A673 (cell line): ENCODE measurements at regions not wholly inside any gene's neighbourhood (a gene's known extent, or its start where the extent isn't known, plus 50 kb on each side); places are given as distances from the start of the nearest gene placed in this dataset.

Source experiments
- BruUV-seq: library from RNA; stranded (reverse); fragments of 400-500 nt; replicated peaks from 2 replicates; lab custom pipeline; 2021; lab: Mats Ljungman, UMichigan
- CTCF ChIA-PET: fragments of 300-600 bp; sonication (Branson Sonifier 250); formaldehyde crosslinking; loops from one replicate; lab custom pipeline; 2022; ENCODE audit warnings: antibody characterized with exemption; lab: Charles Lee
- POLR2A ChIA-PET: fragments of 300-600 bp; sonication (Branson Sonifier 250); formaldehyde crosslinking; loops from one replicate; lab custom pipeline; 2022; ENCODE audit warnings: antibody characterized with exemption; ENCODE audit not compliant: low non-redundant PET; lab: Charles Lee
- DNase-seq: peaks from one replicate; pipeline ENCODE4 v3.0.0-alpha.2; 2015; ENCODE audit warnings: low spot score
- H3K27ac ChIP-seq: fragments of 200-600 bp; sonication (generic); 2 replicates; pipeline ENCODE4 v1.5.1; 2016; ENCODE audit warnings: mixed run types, low read depth, mild to moderate bottlenecking, mixed read lengths, antibody characterized with exemption, low read length; ENCODE audit not compliant: poor library complexity, severe bottlenecking
- H3K27me3 ChIP-seq: fragments of 200-600 bp; sonication (generic); replicated peaks from 2 replicates; pipeline ENCODE4 v1.6.1; 2017; ENCODE audit warnings: mixed run types, low read depth, mild to moderate bottlenecking, mixed read lengths, antibody characterized with exemption, low read length; ENCODE audit not compliant: insufficient read depth, poor library complexity
- H3K36me3 ChIP-seq: fragments of 200-600 bp; sonication (generic); 2 replicates; pipeline ENCODE4 v1.6.1; 2016; ENCODE audit warnings: mixed run types, mild to moderate bottlenecking, mixed read lengths, antibody characterized with exemption, low read length; ENCODE audit not compliant: insufficient read depth, poor library complexity, severe bottlenecking
- H3K4me1 ChIP-seq: fragments of 200-600 bp; sonication (generic); 2 replicates; pipeline ENCODE4 v1.6.1; 2017; ENCODE audit warnings: mixed run types, mild to moderate bottlenecking, mixed read lengths, antibody characterized with exemption, low read length; ENCODE audit not compliant: insufficient read depth, poor library complexity, severe bottlenecking
- H3K4me3 ChIP-seq: fragments of 200-600 bp; sonication (generic); 2 replicates; pipeline ENCODE4 v1.5.1; 2016; ENCODE audit warnings: low read depth, mixed run types, mild to moderate bottlenecking, mixed read lengths, low read length; ENCODE audit not compliant: poor library complexity, severe bottlenecking
- H3K9me3 ChIP-seq: fragments of 200-600 bp; sonication (generic); 2 replicates; pipeline ENCODE4 v1.6.1; 2016; ENCODE audit warnings: mixed run types, low read depth, mild to moderate bottlenecking, mixed read lengths, antibody characterized with exemption, low read length; ENCODE audit not compliant: poor library complexity, severe bottlenecking
- EZH2 ChIP-seq: fragments of 200-600 bp; sonication (generic); IDR thresholded peaks from 2 replicates; pipeline ENCODE4 v1.6.1; 2017; ENCODE audit warnings: borderline replicate concordance, low read depth, mild to moderate bottlenecking, mixed read lengths, antibody characterized with exemption, low read length; ENCODE audit not compliant: poor library complexity, severe bottlenecking
- intact Hi-C: fragments of 100-400 bp; cut with micrococcal nuclease; formaldehyde crosslinking; loops from one replicate; pipeline ENCODE4 v1.10.0; 2022; ENCODE audit not compliant: unreplicated experiment
- TF ChIP-seq, protein P1 (sequence below): fragments of 300-800, 200-600 bp; sonication (generic); conservative IDR thresholded peaks from 2 replicates; pipeline ENCODE4 v1.5.1; 2017; ENCODE audit warnings: low read depth, mild to moderate bottlenecking, antibody characterized with exemption, low read length, moderate library complexity, mixed read lengths

DNA sequence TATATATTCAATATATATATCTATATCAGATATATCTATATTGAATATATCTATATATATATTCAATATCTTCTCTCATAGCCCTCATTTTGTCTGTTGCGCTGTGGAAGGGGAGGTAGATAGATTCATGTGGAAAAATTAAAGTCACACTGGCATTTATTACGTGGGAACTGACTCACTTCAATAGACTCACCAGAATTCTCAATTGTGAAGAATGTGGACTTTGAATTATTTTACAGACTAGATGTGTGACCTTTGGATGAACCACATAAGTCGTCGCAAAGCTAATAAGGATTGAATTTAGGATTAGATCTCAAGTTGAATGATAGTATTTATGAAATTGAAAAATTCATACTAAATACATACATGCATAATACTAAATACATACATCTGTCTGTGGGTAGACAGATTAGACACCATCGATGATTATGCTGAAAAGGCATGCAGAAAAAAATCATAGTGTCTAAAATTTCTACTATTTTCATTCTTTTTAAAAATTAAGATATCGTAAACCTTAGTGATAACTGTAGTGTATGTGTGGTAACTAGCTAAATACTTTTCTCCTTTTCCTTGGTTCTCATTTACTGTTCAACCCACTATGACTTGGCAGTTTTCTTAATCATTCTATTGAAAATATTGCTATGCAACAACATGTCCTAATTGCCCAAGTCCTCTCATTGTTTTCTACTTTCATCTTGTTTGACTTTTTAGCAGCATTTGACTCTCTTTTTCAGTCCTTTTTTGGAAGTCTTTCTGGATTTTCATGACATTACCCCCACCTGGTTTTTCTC, 61.8 kb upstream of the A1CF start:
- no TSS peak for BruUV-seq
- Histone ChIP-seq H3K4me1 (no peaks in the 10 kb centered on the region), H3K36me3 (no peaks in the 10 kb centered on the region), H3K4me3 (no peak overlapping the region), H3K27ac (no peak overlapping the region), H3K9me3 (no peaks in the 10 kb centered on the region), H3K27me3 (peaks cover 4% of the 10 kb centered on the region)
- ChIA-PET CTCF (no interaction called here), POLR2A (no interaction called here)
- intact Hi-C loops: no loop called here
- TF ChIP-seq, protein P1, sequence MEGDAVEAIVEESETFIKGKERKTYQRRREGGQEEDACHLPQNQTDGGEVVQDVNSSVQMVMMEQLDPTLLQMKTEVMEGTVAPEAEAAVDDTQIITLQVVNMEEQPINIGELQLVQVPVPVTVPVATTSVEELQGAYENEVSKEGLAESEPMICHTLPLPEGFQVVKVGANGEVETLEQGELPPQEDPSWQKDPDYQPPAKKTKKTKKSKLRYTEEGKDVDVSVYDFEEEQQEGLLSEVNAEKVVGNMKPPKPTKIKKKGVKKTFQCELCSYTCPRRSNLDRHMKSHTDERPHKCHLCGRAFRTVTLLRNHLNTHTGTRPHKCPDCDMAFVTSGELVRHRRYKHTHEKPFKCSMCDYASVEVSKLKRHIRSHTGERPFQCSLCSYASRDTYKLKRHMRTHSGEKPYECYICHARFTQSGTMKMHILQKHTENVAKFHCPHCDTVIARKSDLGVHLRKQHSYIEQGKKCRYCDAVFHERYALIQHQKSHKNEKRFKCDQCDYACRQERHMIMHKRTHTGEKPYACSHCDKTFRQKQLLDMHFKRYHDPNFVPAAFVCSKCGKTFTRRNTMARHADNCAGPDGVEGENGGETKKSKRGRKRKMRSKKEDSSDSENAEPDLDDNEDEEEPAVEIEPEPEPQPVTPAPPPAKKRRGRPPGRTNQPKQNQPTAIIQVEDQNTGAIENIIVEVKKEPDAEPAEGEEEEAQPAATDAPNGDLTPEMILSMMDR: no peak
- TF ChIP-seq EZH2: no peak
- DNase-seq: no peak

DNA sequence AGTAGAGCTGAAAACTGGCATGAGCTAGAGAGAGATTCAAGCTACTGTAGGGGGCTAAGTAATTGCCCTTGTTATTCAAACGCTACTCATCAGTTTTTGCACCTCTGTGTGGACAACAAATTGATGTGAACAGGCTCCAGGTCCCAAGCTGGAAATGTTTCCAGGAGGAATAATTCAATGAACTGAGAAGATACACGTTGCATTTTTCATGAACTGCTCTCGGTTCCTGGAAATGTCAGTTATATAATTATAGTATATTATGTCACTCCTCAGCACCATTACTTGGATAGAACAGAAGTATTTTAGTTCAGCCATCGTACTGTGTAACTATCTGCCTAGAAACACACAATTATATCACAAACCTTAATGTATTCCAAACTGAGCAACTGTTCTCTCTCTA, 65.9 kb upstream of the A1CF start:
- Histone ChIP-seq H3K27me3 (peaks cover 4% of the 10 kb centered on the region), H3K27ac (no peak overlapping the region), H3K4me3 (no peak overlapping the region), H3K9me3 (no peaks in the 10 kb centered on the region), H3K4me1 (no peaks in the 10 kb centered on the region), H3K36me3 (no peaks in the 10 kb centered on the region)
- no peak for DNase-seq
- no TSS peak for BruUV-seq
- POLR2A ChIA-PET: no interaction called here
- TF ChIP-seq, protein P1: no peak
- no peak for TF ChIP-seq EZH2
- CTCF ChIA-PET: no interaction called here
- intact Hi-C loops: no loop called here

DNA sequence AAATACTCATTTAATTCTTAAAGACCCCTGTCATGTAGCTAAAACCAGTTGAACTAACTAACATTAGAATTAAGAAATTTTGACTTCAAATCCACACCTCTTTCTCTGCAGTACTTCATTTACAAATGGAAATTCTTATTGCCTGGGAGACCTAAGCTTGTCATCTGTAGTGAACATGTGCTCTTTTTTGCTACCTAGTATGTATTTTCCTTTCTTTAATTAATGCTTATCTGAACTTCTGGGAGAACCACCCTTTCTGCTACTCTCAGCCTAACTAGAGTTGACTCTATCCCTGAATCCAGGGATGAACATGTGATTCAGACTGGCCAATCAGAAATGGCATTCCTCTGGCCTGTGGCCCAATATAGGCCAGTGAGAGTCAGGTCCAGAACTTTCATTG, 75.9 kb upstream of the A1CF start:
- H3K36me3 ChIP-seq: no peaks in the 10 kb centered on the region
- peaks cover 8% of the 10 kb centered on the region for H3K27me3 ChIP-seq
- BruUV-seq: no TSS peak
- H3K27ac ChIP-seq: no peak overlapping the region
- H3K4me3 ChIP-seq: no peak overlapping the region
- ChIA-PET CTCF (no interaction called here), POLR2A (interaction anchor here (0.6 kb wide), 1 partner anchor 1068 kb away, joined by 3 read pairs; no protein-coding TSS in a partner anchor)
- H3K4me1 ChIP-seq: no peaks in the 10 kb centered on the region
- intact Hi-C loops: no loop called here
- no peaks in the 10 kb centered on the region for H3K9me3 ChIP-seq
- TF ChIP-seq EZH2: no peak
- TF ChIP-seq, protein P1: no peak
- DNase-seq: no peak
